ENCODE measurements at regions not wholly inside any gene's neighbourhood (a gene's known extent, or its start where the extent isn't known, plus 50 kb on each side); places are given as distances from the start of the nearest gene placed in this dataset.

DNA sequence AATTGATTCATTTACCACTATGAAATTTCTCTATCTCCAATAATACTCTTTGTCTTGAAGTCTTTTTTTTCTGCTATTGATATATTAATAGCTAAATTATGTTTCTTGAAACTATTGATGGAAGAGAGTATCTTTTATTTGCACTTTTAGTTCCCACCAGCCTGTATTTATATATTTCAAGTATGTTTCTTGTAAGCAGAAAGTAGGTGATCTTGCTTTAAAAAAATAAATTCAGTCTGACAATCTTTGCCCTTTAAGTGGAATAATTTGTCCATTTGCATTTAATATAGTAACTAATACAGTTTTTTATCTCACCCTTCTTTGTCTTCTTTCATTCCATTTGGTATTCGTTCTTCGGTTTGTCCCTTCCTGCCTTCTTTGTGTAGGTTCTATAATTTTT lies 790.5 kb downstream of the MCTP2 start:
- no peak for TF ChIP-seq CTCF (IDR thresholded peaks at IDR 0.05; ENCODE audit: extremely low read depth, insufficient read depth, missing control alignments)
- no peak for DNase-seq (ENCODE audit: low spot score)
- in situ Hi-C loops (cut with MboI; ENCODE audit: low pct_unique_long_range_greater_than_20kb, low sequenced_read_pairs, unreplicated experiment): no loop called here

- TF ChIP-seq CTCF (IDR thresholded peaks at IDR 0.05; ENCODE audit: extremely low read depth, insufficient read depth, missing control alignments): peak; percentile 22
- in situ Hi-C loops (cut with MboI; ENCODE audit: low pct_unique_long_range_greater_than_20kb, low sequenced_read_pairs, unreplicated experiment): no loop called here
Measured at GRCh38 chr15:95024351-95024750, 793.0 kb downstream of the MCTP2 start.

GRCh38 chr15:95025924-95026728 lies 794.8 kb downstream of the MCTP2 start:
- peak; percentile 19 for DNase-seq (ENCODE audit: low spot score)
- peak; percentile 33 for TF ChIP-seq CTCF (IDR thresholded peaks at IDR 0.05; ENCODE audit: extremely low read depth, insufficient read depth, missing control alignments)
- in situ Hi-C loops (cut with MboI; ENCODE audit: low pct_unique_long_range_greater_than_20kb, low sequenced_read_pairs, unreplicated experiment): no loop called here

More at GRCh38 chr15:95024351-95024750, 793.0 kb downstream of the MCTP2 start:
- no peak for DNase-seq (ENCODE audit: low spot score)

DNA sequence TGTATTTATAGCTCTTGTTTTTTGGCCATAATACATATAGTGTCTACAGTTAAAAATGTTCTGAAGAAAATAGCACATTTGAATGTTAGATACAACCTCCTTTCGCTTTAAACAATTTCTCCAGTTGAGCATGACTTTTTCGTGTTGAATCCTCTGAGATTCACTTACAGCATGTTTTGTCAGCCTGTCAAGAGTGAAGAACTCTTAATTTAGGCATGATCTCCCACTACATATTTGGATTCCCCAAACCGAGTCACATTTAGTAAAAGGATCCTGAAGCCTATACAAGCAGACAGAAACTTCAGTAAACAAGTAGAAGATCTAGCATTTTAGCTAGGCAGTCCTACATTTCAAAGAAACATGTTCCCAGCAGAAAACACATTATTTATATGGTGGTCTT lies 796.6 kb downstream of the MCTP2 start:
- no peak for TF ChIP-seq CTCF (IDR thresholded peaks at IDR 0.05; ENCODE audit: extremely low read depth, insufficient read depth, missing control alignments)
- in situ Hi-C loops (cut with MboI; ENCODE audit: low pct_unique_long_range_greater_than_20kb, low sequenced_read_pairs, unreplicated experiment): no loop called here
- no peak for DNase-seq (ENCODE audit: low spot score)

- TF ChIP-seq CTCF (IDR thresholded peaks at IDR 0.05; ENCODE audit: extremely low read depth, insufficient read depth, missing control alignments): no peak
- in situ Hi-C loops (cut with MboI; ENCODE audit: low pct_unique_long_range_greater_than_20kb, low sequenced_read_pairs, unreplicated experiment): no loop called here
- no peak for DNase-seq (ENCODE audit: low spot score)
Measured at GRCh38 chr15:95032156-95032555, 800.8 kb downstream of the MCTP2 start.

DNA sequence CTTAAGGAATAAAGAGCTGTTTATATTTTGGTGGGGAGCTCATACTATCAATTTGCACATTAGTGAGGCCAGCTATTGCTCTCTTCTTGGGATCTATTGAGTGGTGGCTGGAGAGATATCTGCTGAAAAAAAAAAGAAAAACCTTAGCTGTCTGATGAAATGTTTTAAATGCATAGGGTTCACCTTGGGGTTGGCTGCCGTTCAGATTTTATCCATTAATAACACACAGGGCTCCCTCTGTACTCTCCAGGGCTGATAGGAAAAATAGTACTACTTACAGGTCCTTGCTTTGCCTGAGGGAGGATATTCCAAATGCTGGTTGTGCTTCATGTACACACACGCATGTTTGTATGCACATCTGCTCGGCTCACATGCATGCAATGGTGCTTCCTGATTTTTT lies 803.7 kb downstream of the MCTP2 start:
- no peak for DNase-seq (ENCODE audit: low spot score)
- TF ChIP-seq CTCF (IDR thresholded peaks at IDR 0.05; ENCODE audit: extremely low read depth, insufficient read depth, missing control alignments): no peak
- in situ Hi-C loops (cut with MboI; ENCODE audit: low pct_unique_long_range_greater_than_20kb, low sequenced_read_pairs, unreplicated experiment): no loop called here
